ENCODE measurements at regions not wholly inside any gene's neighbourhood (a gene's known extent, or its start where the extent isn't known, plus 50 kb on each side); places are given as distances from the start of the nearest gene placed in this dataset.

- no peak for TF ChIP-seq CTCF (IDR thresholded peaks at IDR 0.05)
- no peak for TF ChIP-seq POLR2A (IDR thresholded peaks at IDR 0.05)
Observed at GRCh38 chr9:126025991-126026390, 278.8 kb downstream of the PBX3 start.
